GM23338 (cell line): ENCODE measurements at regions not wholly inside any gene's neighbourhood (a gene's known extent, or its start where the extent isn't known, plus 50 kb on each side); places are given as distances from the start of the nearest gene placed in this dataset.

Experiments
- ATAC-seq: fragments of 200-7000 bp; cut with Tn5 transposase; 3 replicates; pipeline ENCODE4 v1.9.1; 2020
- DNase-seq: peaks from one replicate; pipeline ENCODE4 v3.0.0-alpha.2; 2015; ENCODE audit warnings: low spot score
- H2AFZ ChIP-seq: fragments of 200-600 bp; sonication (generic); 2 replicates; pipeline ENCODE4 v1.8.0; 2016; ENCODE audit warnings: antibody characterized with exemption, mild to moderate bottlenecking, moderate library complexity
- H3F3A ChIP-seq: fragments of 200-600 bp; sonication (generic); replicated peaks from 2 replicates; pipeline ENCODE4 v1.8.0; 2017; ENCODE audit warnings: antibody characterized with exemption, mixed run types, low read depth
- H3K27ac ChIP-seq: fragments of 200-600 bp; sonication (generic); 2 replicates; pipeline ENCODE4 v1.6.1; 2016; ENCODE audit warnings: low read depth
- H3K27me3 ChIP-seq: fragments of 200-600 bp; sonication (generic); 2 replicates; pipeline ENCODE4 v1.8.0; 2016; ENCODE audit warnings: mild to moderate bottlenecking, mixed run types, moderate library complexity; ENCODE audit not compliant: insufficient read depth
- H3K36me3 ChIP-seq: fragments of 200-600 bp; sonication (generic); 2 replicates; pipeline ENCODE4 v1.8.0; 2016; ENCODE audit warnings: mild to moderate bottlenecking; ENCODE audit not compliant: insufficient read depth
- H3K4me1 ChIP-seq: fragments of 200-600 bp; sonication (generic); 2 replicates; pipeline ENCODE4 v1.8.0; 2016; ENCODE audit warnings: mild to moderate bottlenecking, moderate library complexity; ENCODE audit not compliant: insufficient read depth
- H3K4me2 ChIP-seq: fragments of 200-600 bp; sonication (generic); 2 replicates; pipeline ENCODE4 v1.7.1; 2017; ENCODE audit warnings: mixed run types
- H3K4me3 ChIP-seq: fragments of 200-600 bp; sonication (generic); 2 replicates; pipeline ENCODE4 v1.6.1; 2016; ENCODE audit warnings: mixed run types
- H3K79me2 ChIP-seq: fragments of 200-600 bp; sonication (generic); replicated peaks from 2 replicates; pipeline ENCODE4 v1.8.0; 2017; ENCODE audit warnings: mild to moderate bottlenecking; ENCODE audit not compliant: insufficient read depth
- H3K9me2 ChIP-seq: fragments of 200-600 bp; sonication (generic); 2 replicates; pipeline ENCODE4 v1.8.0; 2017; ENCODE audit not compliant: insufficient read depth
- H4K20me1 ChIP-seq: fragments of 200-600 bp; sonication (generic); replicated peaks from 2 replicates; pipeline ENCODE4 v1.8.0; 2017; ENCODE audit warnings: mild to moderate bottlenecking; ENCODE audit not compliant: insufficient read depth
- H3K27ac Mint-ChIP-seq: 2 replicates; pipeline ENCODE4 v1.8.0; 2020; ENCODE audit warnings: inconsistent platforms, mild to moderate bottlenecking, moderate library complexity, mixed read lengths
- H3K27me3 Mint-ChIP-seq: 3 replicates; pipeline ENCODE4 v1.8.0; 2022; ENCODE audit warnings: low read depth, mild to moderate bottlenecking, moderate library complexity, mixed read lengths, inconsistent platforms; ENCODE audit not compliant: insufficient read depth, poor library complexity
- H3K36me3 Mint-ChIP-seq: 3 replicates; pipeline ENCODE4 v1.8.0; 2021; ENCODE audit warnings: low read depth, mild to moderate bottlenecking, inconsistent platforms, moderate library complexity, mixed read lengths
- H3K4me1 Mint-ChIP-seq: 3 replicates; pipeline ENCODE4 v1.8.0; 2020; ENCODE audit warnings: mild to moderate bottlenecking, inconsistent platforms, mixed read lengths
- H3K4me3 Mint-ChIP-seq: 3 replicates; pipeline ENCODE4 v1.8.0; 2021; ENCODE audit warnings: moderate library complexity, mild to moderate bottlenecking, inconsistent platforms, mixed read lengths
- H3K9me3 Mint-ChIP-seq: 3 replicates; pipeline ENCODE4 v1.8.0; 2020; ENCODE audit warnings: moderate library complexity, mild to moderate bottlenecking, inconsistent platforms, mixed read lengths
- CREB1 ChIP-seq: fragments of 250-450 bp; sonication (Bioruptor Pico); IDR thresholded peaks from 2 replicates; pipeline ENCODE4 v1.5.0; 2020; ENCODE audit warnings: low read depth, mild to moderate bottlenecking, moderate library complexity
- EZH2 ChIP-seq: fragments of 200-600 bp; sonication (generic); IDR thresholded peaks from one replicate; pipeline ENCODE4 v1.8.0; 2017; ENCODE audit warnings: antibody characterized with exemption, mild to moderate bottlenecking, low read depth; ENCODE audit not compliant: unreplicated experiment
- EZH2phosphoT487 ChIP-seq: fragments of 200-600 bp; sonication (generic); IDR thresholded peaks from one replicate; pipeline ENCODE4 v1.8.1; 2018; ENCODE audit warnings: antibody characterized with exemption; ENCODE audit not compliant: unreplicated experiment
- JUNB ChIP-seq: IDR thresholded peaks from one replicate; pipeline ENCODE4 v1.6.1; 2016; ENCODE audit warnings: antibody characterized with exemption; ENCODE audit not compliant: unreplicated experiment
- NANOG ChIP-seq: IDR thresholded peaks from 2 replicates; pipeline ENCODE4 v1.6.1; 2016; ENCODE audit warnings: antibody characterized with exemption, borderline replicate concordance
- POLR2AphosphoS5 ChIP-seq: IDR thresholded peaks from 2 replicates; pipeline ENCODE4 v1.6.1; 2016; ENCODE audit warnings: antibody characterized with exemption, low read depth
- STAT1 ChIP-seq: IDR thresholded peaks from one replicate; pipeline ENCODE4 v1.6.1; 2016; ENCODE audit warnings: antibody characterized with exemption; ENCODE audit not compliant: unreplicated experiment
- ZNF114 ChIP-seq: fragments of 250-450 bp; sonication (Bioruptor Pico); IDR thresholded peaks from 2 replicates; pipeline ENCODE4 v1.5.0; 2020; ENCODE audit warnings: mild to moderate bottlenecking, moderate library complexity
- ZNF331 ChIP-seq: fragments of 250-450 bp; sonication (Bioruptor Pico); IDR thresholded peaks from 2 replicates; pipeline ENCODE4 v1.5.0; 2020; ENCODE audit warnings: low read depth, mild to moderate bottlenecking, moderate library complexity
- TF ChIP-seq, protein P1 (sequence below): IDR thresholded peaks from one replicate; pipeline ENCODE4 v1.6.1; 2018; ENCODE audit warnings: antibody characterized with exemption; ENCODE audit not compliant: unreplicated experiment
- TF ChIP-seq, protein P2 (sequence below): IDR thresholded peaks from 2 replicates; pipeline ENCODE4 v1.6.1; 2016; ENCODE audit warnings: antibody characterized with exemption

DNA sequence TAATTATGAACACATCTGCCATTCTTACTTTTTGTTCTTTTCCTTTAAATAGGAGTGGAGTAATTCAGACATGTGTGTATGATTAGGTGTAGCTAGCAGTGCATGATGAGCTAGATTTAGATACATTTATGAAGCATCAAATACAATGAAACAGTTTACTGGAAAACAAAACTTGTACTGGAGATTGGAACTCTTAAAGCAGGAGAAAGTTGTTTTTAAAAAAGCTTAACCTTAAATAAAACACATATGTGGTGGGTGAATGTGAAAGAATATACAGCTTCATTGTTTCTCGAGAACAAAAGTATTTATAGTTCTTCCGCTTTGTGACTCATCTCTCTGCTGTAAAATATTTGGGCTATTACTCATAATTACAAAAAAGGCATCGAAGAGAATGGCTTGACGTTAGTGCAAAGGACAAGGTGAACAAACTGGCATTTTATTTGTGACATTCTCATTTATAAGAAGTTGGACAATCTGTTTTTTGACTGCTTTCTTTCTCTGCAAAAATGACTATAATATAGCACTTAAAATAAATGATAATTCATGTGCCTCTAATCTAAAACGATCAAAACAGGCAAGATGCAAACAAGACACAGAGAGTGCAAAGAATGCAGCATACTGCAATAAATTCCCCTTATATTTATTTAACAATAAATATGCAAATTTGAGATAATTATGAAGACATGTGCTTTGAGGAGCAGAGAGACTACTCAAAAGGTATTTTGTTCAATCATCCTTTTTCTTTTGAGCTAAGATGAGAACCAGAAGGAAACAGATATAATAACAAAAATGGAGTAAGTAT lies 478.8 kb downstream of the CETN3 start (continued):
- TF ChIP-seq, protein P1, sequence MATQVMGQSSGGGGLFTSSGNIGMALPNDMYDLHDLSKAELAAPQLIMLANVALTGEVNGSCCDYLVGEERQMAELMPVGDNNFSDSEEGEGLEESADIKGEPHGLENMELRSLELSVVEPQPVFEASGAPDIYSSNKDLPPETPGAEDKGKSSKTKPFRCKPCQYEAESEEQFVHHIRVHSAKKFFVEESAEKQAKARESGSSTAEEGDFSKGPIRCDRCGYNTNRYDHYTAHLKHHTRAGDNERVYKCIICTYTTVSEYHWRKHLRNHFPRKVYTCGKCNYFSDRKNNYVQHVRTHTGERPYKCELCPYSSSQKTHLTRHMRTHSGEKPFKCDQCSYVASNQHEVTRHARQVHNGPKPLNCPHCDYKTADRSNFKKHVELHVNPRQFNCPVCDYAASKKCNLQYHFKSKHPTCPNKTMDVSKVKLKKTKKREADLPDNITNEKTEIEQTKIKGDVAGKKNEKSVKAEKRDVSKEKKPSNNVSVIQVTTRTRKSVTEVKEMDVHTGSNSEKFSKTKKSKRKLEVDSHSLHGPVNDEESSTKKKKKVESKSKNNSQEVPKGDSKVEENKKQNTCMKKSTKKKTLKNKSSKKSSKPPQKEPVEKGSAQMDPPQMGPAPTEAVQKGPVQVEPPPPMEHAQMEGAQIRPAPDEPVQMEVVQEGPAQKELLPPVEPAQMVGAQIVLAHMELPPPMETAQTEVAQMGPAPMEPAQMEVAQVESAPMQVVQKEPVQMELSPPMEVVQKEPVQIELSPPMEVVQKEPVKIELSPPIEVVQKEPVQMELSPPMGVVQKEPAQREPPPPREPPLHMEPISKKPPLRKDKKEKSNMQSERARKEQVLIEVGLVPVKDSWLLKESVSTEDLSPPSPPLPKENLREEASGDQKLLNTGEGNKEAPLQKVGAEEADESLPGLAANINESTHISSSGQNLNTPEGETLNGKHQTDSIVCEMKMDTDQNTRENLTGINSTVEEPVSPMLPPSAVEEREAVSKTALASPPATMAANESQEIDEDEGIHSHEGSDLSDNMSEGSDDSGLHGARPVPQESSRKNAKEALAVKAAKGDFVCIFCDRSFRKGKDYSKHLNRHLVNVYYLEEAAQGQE, result no peak
- TF ChIP-seq EZH2 (no peak), JUNB (no peak)

DNA sequence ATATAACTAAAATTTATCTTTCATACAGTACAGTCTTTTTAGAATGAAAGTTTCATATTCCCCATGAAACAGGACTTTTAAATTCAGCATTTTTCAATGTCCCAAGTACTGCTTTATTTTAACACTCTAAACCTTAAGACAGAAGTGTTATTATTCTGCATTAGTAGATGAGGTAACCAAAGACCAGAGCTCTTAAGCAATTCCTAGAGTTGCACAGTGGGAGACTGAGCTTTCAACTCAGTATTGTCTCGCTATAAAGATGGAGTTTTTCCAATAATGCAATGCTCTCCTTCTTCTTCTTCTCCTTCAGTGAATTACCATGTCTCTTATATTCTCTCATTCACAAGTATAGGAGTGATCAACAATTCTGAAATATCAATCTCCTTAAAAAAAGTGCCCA lies 479.7 kb downstream of the CETN3 start:
- no peak overlapping the region for H3K27ac Mint-ChIP-seq
- TF ChIP-seq EZH2 (no peak), STAT1 (no peak), EZH2phosphoT487 (no peak), JUNB (no peak), POLR2AphosphoS5 (no peak), CREB1 (no peak), ZNF114 (no peak), ZNF331 (no peak), NANOG (no peak)
- TF ChIP-seq, protein P2, sequence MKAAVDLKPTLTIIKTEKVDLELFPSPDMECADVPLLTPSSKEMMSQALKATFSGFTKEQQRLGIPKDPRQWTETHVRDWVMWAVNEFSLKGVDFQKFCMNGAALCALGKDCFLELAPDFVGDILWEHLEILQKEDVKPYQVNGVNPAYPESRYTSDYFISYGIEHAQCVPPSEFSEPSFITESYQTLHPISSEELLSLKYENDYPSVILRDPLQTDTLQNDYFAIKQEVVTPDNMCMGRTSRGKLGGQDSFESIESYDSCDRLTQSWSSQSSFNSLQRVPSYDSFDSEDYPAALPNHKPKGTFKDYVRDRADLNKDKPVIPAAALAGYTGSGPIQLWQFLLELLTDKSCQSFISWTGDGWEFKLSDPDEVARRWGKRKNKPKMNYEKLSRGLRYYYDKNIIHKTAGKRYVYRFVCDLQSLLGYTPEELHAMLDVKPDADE, result no peak
- TF ChIP-seq, protein P1, result no peak

More for the DNA sequence above, 479.7 kb downstream of the CETN3 start:
- DNase-seq, result no peak
- Histone ChIP-seq H3F3A (no peaks in the 10 kb centered on the region), H3K36me3 (no peaks in the 10 kb centered on the region), H3K9me2 (no peaks in the 10 kb centered on the region), H3K79me2 (no peaks in the 10 kb centered on the region), H3K4me1 (peaks cover 18% of the 10 kb centered on the region), H2AFZ (no peak overlapping the region), H3K27ac (no peak overlapping the region), H4K20me1 (no peaks in the 10 kb centered on the region), H3K27me3 (no peaks in the 10 kb centered on the region), H3K4me2 (no peak overlapping the region), H3K4me3 (no peak overlapping the region)
- Mint-ChIP-seq H3K4me1 (peaks cover 10% of the 10 kb centered on the region), H3K27me3 (no peaks in the 10 kb centered on the region), H3K4me3 (no peak overlapping the region), H3K36me3 (no peaks in the 10 kb centered on the region), H3K9me3 (no peaks in the 10 kb centered on the region)
- no peak for ATAC-seq
